Skeletal muscle tissue (tissue), 3 donors: ENCODE measurements at regions not wholly inside any gene's neighbourhood (a gene's known extent, or its start where the extent isn't known, plus 50 kb on each side); places are given as distances from the start of the nearest gene placed in this dataset.

Experiments used
- H3K27ac ChIP-seq: one replicate; pipeline ENCODE4 v1.7.0; 2013; ENCODE audit warnings: mild to moderate bottlenecking, low read depth, low read length, inconsistent platforms
- H3K27me3 ChIP-seq, 3 donors: one replicate each; pipeline ENCODE4 v1.7.0; 2013; ENCODE audit warnings: low read length in 3 of 3; ENCODE audit not compliant: control insufficient read depth in 3 of 3, insufficient read depth in 3 of 3
- H3K36me3 ChIP-seq, 3 donors: one replicate each; pipeline ENCODE4 v1.7.0; 2013; ENCODE audit warnings: low read length in 3 of 3; ENCODE audit not compliant: control insufficient read depth in 3 of 3, insufficient read depth in 3 of 3
- H3K4me1 ChIP-seq, 3 donors: one replicate each; pipeline ENCODE4 v1.7.0; 2013; ENCODE audit warnings: low read length in 3 of 3, mild to moderate bottlenecking in 3 of 3; ENCODE audit not compliant: control insufficient read depth in 3 of 3, insufficient read depth in 3 of 3
- H3K4me3 ChIP-seq, 3 donors: one replicate each; pipeline ENCODE4 v1.7.0; 2013; ENCODE audit warnings: low read length in 3 of 3
- H3K9ac ChIP-seq, 3 donors: one replicate each; pipeline ENCODE4 v1.7.0; 2013; ENCODE audit warnings: low read length in 3 of 3, mild to moderate bottlenecking in 3 of 3, moderate library complexity in 2 of 3, low read depth in 1 of 3
- H3K9me3 ChIP-seq, 3 donors: one replicate each; pipeline ENCODE4 v1.7.0; 2013; ENCODE audit warnings: low read length in 3 of 3; ENCODE audit not compliant: control insufficient read depth in 3 of 3
- donor health status: Osteomylitis.

GRCh38 chr3:72312339-72312738 lies 527.4 kb upstream of the PROK2 start:
- no peak overlapping the region for H3K27ac ChIP-seq
- H3K9me3 ChIP-seq = no peaks in the 10 kb centered on the region
- peaks cover 0 to 6% (median 0%) of the 10 kb centered on the region in 3 donors for H3K27me3 ChIP-seq

GRCh38 chr3:72311425-72311824 lies 526.5 kb upstream of the PROK2 start:
- Histone ChIP-seq H3K9me3 (no peaks in the 10 kb centered on the region), H3K4me1 (peaks cover 3 to 9% (median 5%) of the 10 kb centered on the region in 3 donors), H3K36me3 (no peaks in the 10 kb centered on the region), H3K9ac (no peak overlapping the region), H3K27me3 (peaks cover 0 to 10% (median 0%) of the 10 kb centered on the region in 3 donors), H3K27ac (no peak overlapping the region), H3K4me3 (no peak overlapping the region)

More at GRCh38 chr3:72312339-72312738, 527.4 kb upstream of the PROK2 start:
- no peak overlapping the region for H3K4me3 ChIP-seq
- peaks cover 3 to 12% (median 5%) of the 10 kb centered on the region in 3 donors for H3K4me1 ChIP-seq
- no peaks in the 10 kb centered on the region for H3K36me3 ChIP-seq
- no peak overlapping the region for H3K9ac ChIP-seq

GRCh38 chr3:72310419-72311380 lies 525.8 kb upstream of the PROK2 start:
- Histone ChIP-seq H3K36me3 (no peaks in the 10 kb centered on the region), H3K9me3 (no peaks in the 10 kb centered on the region), H3K27me3 (peaks cover 0 to 10% (median 0%) of the 10 kb centered on the region in 3 donors), H3K27ac (peak overlapping the region; percentile 1), H3K4me1 (peaks cover 3 to 9% (median 5%) of the 10 kb centered on the region in 3 donors), H3K4me3 (no peak overlapping the region), H3K9ac (no peak overlapping the region)

GRCh38 chr3:72309661-72310418 lies 524.9 kb upstream of the PROK2 start:
- H3K9me3 ChIP-seq = no peaks in the 10 kb centered on the region
- no peak overlapping the region for H3K4me3 ChIP-seq
- peaks cover 0 to 15% (median 0%) of the 10 kb centered on the region in 3 donors for H3K27me3 ChIP-seq
- peaks cover 3 to 9% (median 5%) of the 10 kb centered on the region in 3 donors for H3K4me1 ChIP-seq
- no peak overlapping the region for H3K9ac ChIP-seq
- no peaks in the 10 kb centered on the region for H3K36me3 ChIP-seq
- H3K27ac ChIP-seq = peak overlapping the region; percentile 1

GRCh38 chr3:72308641-72309040 lies 523.7 kb upstream of the PROK2 start:
- Histone ChIP-seq H3K27ac (no peak overlapping the region), H3K27me3 (peaks cover 3 to 21% (median 5%) of the 10 kb centered on the region in 3 donors), H3K4me1 (peaks cover 3 to 9% (median 7%) of the 10 kb centered on the region in 3 donors), H3K4me3 (no peak overlapping the region), H3K9me3 (no peaks in the 10 kb centered on the region), H3K9ac (no peak overlapping the region), H3K36me3 (no peaks in the 10 kb centered on the region)

GRCh38 chr3:72307438-72308115 lies 522.6 kb upstream of the PROK2 start:
- Histone ChIP-seq H3K9me3 (no peaks in the 10 kb centered on the region), H3K36me3 (no peaks in the 10 kb centered on the region), H3K4me1 (peaks cover 3 to 9% (median 8%) of the 10 kb centered on the region in 3 donors), H3K27ac (no peak overlapping the region), H3K4me3 (no peak overlapping the region), H3K27me3 (peaks cover 3 to 21% (median 5%) of the 10 kb centered on the region in 3 donors), H3K9ac (no peak overlapping the region)

- H3K4me1 ChIP-seq = peaks cover 3 to 9% (median 8%) of the 10 kb centered on the region in 3 donors
- H3K27me3 ChIP-seq = peaks cover 3 to 21% (median 5%) of the 10 kb centered on the region in 3 donors
- H3K9ac ChIP-seq = no peak overlapping the region
- H3K9me3 ChIP-seq = no peaks in the 10 kb centered on the region
- H3K27ac ChIP-seq = no peak overlapping the region
- no peaks in the 10 kb centered on the region for H3K36me3 ChIP-seq
- no peak overlapping the region for H3K4me3 ChIP-seq
These were observed 521.9 kb upstream of the PROK2 start for GRCh38 chr3:72306800-72307341.

- H3K9me3 ChIP-seq = no peaks in the 10 kb centered on the region
- H3K36me3 ChIP-seq = no peaks in the 10 kb centered on the region
- H3K27me3 ChIP-seq = peaks cover 3 to 15% (median 5%) of the 10 kb centered on the region in 3 donors
- H3K4me3 ChIP-seq = no peak overlapping the region
- H3K9ac ChIP-seq = no peak overlapping the region
- H3K27ac ChIP-seq = no peak overlapping the region
- H3K4me1 ChIP-seq = peaks cover 0 to 4% (median under 1%) of the 10 kb centered on the region in 3 donors
These were observed 519.0 kb upstream of the PROK2 start for GRCh38 chr3:72303926-72304325.

GRCh38 chr3:72301779-72302178 lies 516.8 kb upstream of the PROK2 start:
- Histone ChIP-seq H3K9ac (no peak overlapping the region), H3K4me3 (no peak overlapping the region), H3K36me3 (no peaks in the 10 kb centered on the region), H3K4me1 (peaks cover 7 to 14% (median 11%) of the 10 kb centered on the region in 3 donors), H3K27ac (no peak overlapping the region), H3K9me3 (no peaks in the 10 kb centered on the region), H3K27me3 (peaks cover 3 to 11% (median 5%) of the 10 kb centered on the region in 3 donors)
